WTC11 (cell line): ENCODE measurements at regions not wholly inside any gene's neighbourhood (a gene's known extent, or its start where the extent isn't known, plus 50 kb on each side); places are given as distances from the start of the nearest gene placed in this dataset.

Experiments
- ATAC-seq: fragments of 200-7000 bp; cut with Tn5 transposase; 2 replicates; pipeline ENCODE4 v1.10.0; 2021; ENCODE audit warnings: mild to moderate bottlenecking, moderate library complexity
- CTCF ChIA-PET: fragments of 300-600 bp; sonication (Branson Sonifier 250); formaldehyde crosslinking; loops from one replicate; lab custom pipeline; 2021; ENCODE audit warnings: antibody characterized with exemption; lab: Charles Lee
- POLR2A ChIA-PET: fragments of 350-600 bp; sonication (Branson Sonifier 250); formaldehyde crosslinking; loops from one replicate; lab custom pipeline; 2021; ENCODE audit warnings: antibody characterized with exemption; lab: Charles Lee
- DNase-seq: peaks from one replicate; pipeline ENCODE4 v3.0.0; 2021; ENCODE audit warnings: low spot score
- H3K27ac Mint-ChIP-seq: 2 replicates; pipeline ENCODE4 v1.8.0; 2021; ENCODE audit warnings: mixed read lengths
- H3K27me3 Mint-ChIP-seq: 2 replicates; pipeline ENCODE4 v1.8.0; 2021; ENCODE audit warnings: low read depth, mild to moderate bottlenecking, moderate library complexity, mixed read lengths
- H3K36me3 Mint-ChIP-seq: 2 replicates; pipeline ENCODE4 v1.8.0; 2021; ENCODE audit warnings: mixed read lengths
- H3K4me1 Mint-ChIP-seq: 2 replicates; pipeline ENCODE4 v1.8.0; 2022; ENCODE audit warnings: mixed read lengths
- H3K4me3 Mint-ChIP-seq: 2 replicates; pipeline ENCODE4 v1.8.0; 2021; ENCODE audit warnings: mild to moderate bottlenecking, moderate library complexity, mixed read lengths
- H3K9me3 Mint-ChIP-seq: 2 replicates; pipeline ENCODE4 v1.8.0; 2021; ENCODE audit warnings: mixed read lengths
- ATF1 ChIP-seq: sonication (generic); formaldehyde crosslinking; IDR thresholded peaks from 2 replicates; pipeline ENCODE4 v1.8.1; 2023; ENCODE audit warnings: mild to moderate bottlenecking, moderate library complexity, missing genetic modification reagents
- ATF3 ChIP-seq: sonication (generic); formaldehyde crosslinking; conservative IDR thresholded peaks from 2 replicates; pipeline ENCODE4 v1.8.1; 2022; ENCODE audit warnings: mild to moderate bottlenecking, missing genetic modification reagents
- ESRRA ChIP-seq: sonication (generic); formaldehyde crosslinking; IDR thresholded peaks from 2 replicates; pipeline ENCODE4 v1.8.1; 2022; ENCODE audit warnings: mild to moderate bottlenecking, missing genetic modification reagents, borderline replicate concordance
- ETV6 ChIP-seq: sonication (generic); formaldehyde crosslinking; IDR thresholded peaks from 2 replicates; pipeline ENCODE4 v1.8.1; 2022; ENCODE audit warnings: mild to moderate bottlenecking, missing genetic modification reagents
- FOXJ3 ChIP-seq: sonication (generic); formaldehyde crosslinking; IDR thresholded peaks from 2 replicates; pipeline ENCODE4 v1.9.0; 2021; ENCODE audit warnings: missing genetic modification reagents, mild to moderate bottlenecking, borderline replicate concordance
- HMGXB4 ChIP-seq: sonication (generic); formaldehyde crosslinking; IDR thresholded peaks from 2 replicates; pipeline ENCODE4 v1.8.1; 2023; ENCODE audit warnings: mild to moderate bottlenecking, moderate library complexity, missing genetic modification reagents
- PRDM15 ChIP-seq: sonication (generic); formaldehyde crosslinking; IDR thresholded peaks from 2 replicates; pipeline ENCODE4 v1.8.0; 2022; ENCODE audit warnings: missing genetic modification reagents
- PREB ChIP-seq: sonication (generic); formaldehyde crosslinking; IDR thresholded peaks from 2 replicates; pipeline ENCODE4 v1.8.1; 2022; ENCODE audit warnings: mild to moderate bottlenecking, missing genetic modification reagents, moderate library complexity, borderline replicate concordance
- SMAD4 ChIP-seq: sonication (generic); formaldehyde crosslinking; IDR thresholded peaks from 2 replicates; pipeline ENCODE4 v1.8.0; 2022; ENCODE audit warnings: mild to moderate bottlenecking, missing genetic modification reagents
- TCF7 ChIP-seq: sonication (generic); formaldehyde crosslinking; IDR thresholded peaks from 2 replicates; pipeline ENCODE4 v1.8.0; 2022; ENCODE audit warnings: mild to moderate bottlenecking, low read depth, missing genetic modification reagents, moderate library complexity
- USF1 ChIP-seq: sonication (generic); formaldehyde crosslinking; IDR thresholded peaks from 2 replicates; pipeline ENCODE4 v1.8.0; 2022; ENCODE audit warnings: mild to moderate bottlenecking, missing genetic modification reagents
- ZMAT4 ChIP-seq: fragments of 250-450 bp; sonication (Bioruptor Pico); IDR thresholded peaks from 2 replicates; pipeline ENCODE4 v1.9.0; 2021; ENCODE audit warnings: mild to moderate bottlenecking
- ZNF232 ChIP-seq: sonication (generic); formaldehyde crosslinking; IDR thresholded peaks from 2 replicates; pipeline ENCODE4 v1.8.0; 2022; ENCODE audit warnings: mild to moderate bottlenecking, missing genetic modification reagents
- ZNF281 ChIP-seq: sonication (generic); formaldehyde crosslinking; IDR thresholded peaks from 2 replicates; pipeline ENCODE4 v1.8.0; 2023; ENCODE audit warnings: mild to moderate bottlenecking, missing genetic modification reagents
- TF ChIP-seq, protein P1 (sequence below): fragments of 250-450 bp; sonication (Bioruptor Pico); conservative IDR thresholded peaks from 2 replicates; pipeline ENCODE4 v1.9.0; 2021; ENCODE audit warnings: mild to moderate bottlenecking
- TF ChIP-seq, protein P2 (sequence below): sonication (generic); formaldehyde crosslinking; conservative IDR thresholded peaks from 2 replicates; pipeline ENCODE4 v1.8.1; 2023; ENCODE audit warnings: mild to moderate bottlenecking, low read depth, missing genetic modification reagents, moderate library complexity
- TF ChIP-seq, protein P3 (sequence below): sonication (generic); formaldehyde crosslinking; IDR thresholded peaks from 2 replicates; pipeline ENCODE4 v1.8.0; 2022; ENCODE audit warnings: mild to moderate bottlenecking, missing genetic modification reagents
- TF ChIP-seq, protein P4 (sequence below): fragments of 250-450 bp; sonication (Bioruptor Pico); IDR thresholded peaks from 2 replicates; pipeline ENCODE4 v1.8.0; 2021; ENCODE audit warnings: mild to moderate bottlenecking

GRCh38 chr21:15301736-15302135 is 236.9 kb upstream of the NRIP1 start:
- POLR2A ChIA-PET = no interaction called here
- TF ChIP-seq ETV6 (CRISPR knock-in tag) = no peak
- no peak for TF ChIP-seq ZNF232 (CRISPR knock-in tag)
- no peak for TF ChIP-seq TCF7 (CRISPR knock-in tag)
- TF ChIP-seq HMGXB4 (CRISPR knock-in tag) = no peak
- no peak for TF ChIP-seq USF1 (CRISPR knock-in tag)
- no peak for TF ChIP-seq ATF1
- TF ChIP-seq, protein P1, sequence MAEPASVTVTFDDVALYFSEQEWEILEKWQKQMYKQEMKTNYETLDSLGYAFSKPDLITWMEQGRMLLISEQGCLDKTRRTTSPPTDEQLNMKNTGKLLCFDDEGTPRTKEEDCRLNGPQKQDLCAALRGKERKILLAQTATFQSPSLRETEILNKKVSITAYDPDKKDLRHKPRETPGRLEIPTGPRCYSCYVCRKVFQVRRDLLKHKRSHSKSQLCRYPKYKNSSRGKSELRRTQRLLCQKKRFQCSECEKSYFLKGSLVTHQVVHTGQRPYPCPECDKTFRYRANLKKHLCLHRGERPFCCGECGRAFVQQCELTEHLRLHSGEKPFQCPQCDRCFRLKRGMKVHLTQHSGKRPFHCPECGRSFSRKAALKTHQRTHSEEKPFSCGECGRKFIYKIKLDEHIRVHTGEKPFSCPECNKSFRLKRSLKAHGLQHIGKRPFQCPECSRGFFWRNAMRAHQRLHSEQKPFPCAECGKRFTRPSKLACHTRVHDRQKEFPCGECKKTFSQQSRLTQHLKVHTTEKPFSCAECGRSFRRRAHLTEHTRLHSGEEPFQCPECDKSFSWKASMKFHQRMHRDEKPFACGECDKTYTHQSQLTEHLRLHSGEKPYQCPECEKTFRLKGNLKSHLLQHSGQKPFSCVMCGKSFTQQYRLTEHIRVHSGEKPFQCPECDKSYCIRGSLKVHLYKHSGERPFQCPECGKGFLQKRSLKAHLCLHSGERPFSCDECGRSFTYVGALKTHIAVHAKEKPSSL (CRISPR knock-in tag) = no peak
- TF ChIP-seq ESRRA (CRISPR knock-in tag) = no peak
- TF ChIP-seq ATF3 (CRISPR knock-in tag) = no peak
- TF ChIP-seq ZMAT4 (CRISPR knock-in tag) = no peak
- TF ChIP-seq PRDM15 = no peak
- TF ChIP-seq SMAD4 (CRISPR knock-in tag) = no peak
- TF ChIP-seq ZNF281 = no peak
- TF ChIP-seq, protein P2, sequence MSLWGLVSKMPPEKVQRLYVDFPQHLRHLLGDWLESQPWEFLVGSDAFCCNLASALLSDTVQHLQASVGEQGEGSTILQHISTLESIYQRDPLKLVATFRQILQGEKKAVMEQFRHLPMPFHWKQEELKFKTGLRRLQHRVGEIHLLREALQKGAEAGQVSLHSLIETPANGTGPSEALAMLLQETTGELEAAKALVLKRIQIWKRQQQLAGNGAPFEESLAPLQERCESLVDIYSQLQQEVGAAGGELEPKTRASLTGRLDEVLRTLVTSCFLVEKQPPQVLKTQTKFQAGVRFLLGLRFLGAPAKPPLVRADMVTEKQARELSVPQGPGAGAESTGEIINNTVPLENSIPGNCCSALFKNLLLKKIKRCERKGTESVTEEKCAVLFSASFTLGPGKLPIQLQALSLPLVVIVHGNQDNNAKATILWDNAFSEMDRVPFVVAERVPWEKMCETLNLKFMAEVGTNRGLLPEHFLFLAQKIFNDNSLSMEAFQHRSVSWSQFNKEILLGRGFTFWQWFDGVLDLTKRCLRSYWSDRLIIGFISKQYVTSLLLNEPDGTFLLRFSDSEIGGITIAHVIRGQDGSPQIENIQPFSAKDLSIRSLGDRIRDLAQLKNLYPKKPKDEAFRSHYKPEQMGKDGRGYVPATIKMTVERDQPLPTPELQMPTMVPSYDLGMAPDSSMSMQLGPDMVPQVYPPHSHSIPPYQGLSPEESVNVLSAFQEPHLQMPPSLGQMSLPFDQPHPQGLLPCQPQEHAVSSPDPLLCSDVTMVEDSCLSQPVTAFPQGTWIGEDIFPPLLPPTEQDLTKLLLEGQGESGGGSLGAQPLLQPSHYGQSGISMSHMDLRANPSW = no peak
- TF ChIP-seq FOXJ3 (CRISPR knock-in tag) = no peak
- TF ChIP-seq PREB (CRISPR knock-in tag) = no peak
- TF ChIP-seq, protein P3, sequence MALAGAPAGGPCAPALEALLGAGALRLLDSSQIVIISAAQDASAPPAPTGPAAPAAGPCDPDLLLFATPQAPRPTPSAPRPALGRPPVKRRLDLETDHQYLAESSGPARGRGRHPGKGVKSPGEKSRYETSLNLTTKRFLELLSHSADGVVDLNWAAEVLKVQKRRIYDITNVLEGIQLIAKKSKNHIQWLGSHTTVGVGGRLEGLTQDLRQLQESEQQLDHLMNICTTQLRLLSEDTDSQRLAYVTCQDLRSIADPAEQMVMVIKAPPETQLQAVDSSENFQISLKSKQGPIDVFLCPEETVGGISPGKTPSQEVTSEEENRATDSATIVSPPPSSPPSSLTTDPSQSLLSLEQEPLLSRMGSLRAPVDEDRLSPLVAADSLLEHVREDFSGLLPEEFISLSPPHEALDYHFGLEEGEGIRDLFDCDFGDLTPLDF = no peak
- TF ChIP-seq, protein P4, sequence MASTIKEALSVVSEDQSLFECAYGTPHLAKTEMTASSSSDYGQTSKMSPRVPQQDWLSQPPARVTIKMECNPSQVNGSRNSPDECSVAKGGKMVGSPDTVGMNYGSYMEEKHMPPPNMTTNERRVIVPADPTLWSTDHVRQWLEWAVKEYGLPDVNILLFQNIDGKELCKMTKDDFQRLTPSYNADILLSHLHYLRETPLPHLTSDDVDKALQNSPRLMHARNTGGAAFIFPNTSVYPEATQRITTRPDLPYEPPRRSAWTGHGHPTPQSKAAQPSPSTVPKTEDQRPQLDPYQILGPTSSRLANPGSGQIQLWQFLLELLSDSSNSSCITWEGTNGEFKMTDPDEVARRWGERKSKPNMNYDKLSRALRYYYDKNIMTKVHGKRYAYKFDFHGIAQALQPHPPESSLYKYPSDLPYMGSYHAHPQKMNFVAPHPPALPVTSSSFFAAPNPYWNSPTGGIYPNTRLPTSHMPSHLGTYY (CRISPR knock-in tag) = no peak

More at GRCh38 chr21:15301736-15302135, 236.9 kb upstream of the NRIP1 start:
- no peak for DNase-seq
- Mint-ChIP-seq H3K36me3 (peaks cover 16% of the 10 kb centered on the region), H3K4me1 (peaks cover 10% of the 10 kb centered on the region), H3K4me3 (no peak overlapping the region), H3K27me3 (no peaks in the 10 kb centered on the region), H3K9me3 (peaks cover 20% of the 10 kb centered on the region), H3K27ac (no peak overlapping the region)
- CTCF ChIA-PET = interaction anchor here (1.2 kb wide), 1 partner anchor 251 kb away, joined by 3 read pairs; no protein-coding TSS in a partner anchor
- ATAC-seq = no peak
